IMR-90 (cell line): ENCODE measurements at regions not wholly inside any gene's neighbourhood (a gene's known extent, or its start where the extent isn't known, plus 50 kb on each side); places are given as distances from the start of the nearest gene placed in this dataset.
A peak's percentile ranks its signal among the peaks of the same experiment; 100 is the strongest.

ENCODE experiments used
- ATAC-seq: fragments of 200-7000 bp; cut with Tn5 transposase; 2 replicates; pipeline ENCODE4 v1.9.1; 2020; ENCODE audit warnings: low read depth, mild to moderate bottlenecking, moderate library complexity
- BruUV-seq: library from RNA; stranded (reverse); fragments of 400-500 nt; replicated peaks from 2 replicates; lab custom pipeline; 2021; lab: Mats Ljungman, UMichigan
- CTCF ChIA-PET: fragments of 300-600 bp; formaldehyde crosslinking; extraction: SDS; loops from one replicate; lab custom pipeline; 2021; ENCODE audit warnings: antibody characterized with exemption; lab: Yijun Ruan, JAX
- POLR2A ChIA-PET: fragments of 300-600 bp; sonication (Branson Sonifier 250); formaldehyde crosslinking; loops from one replicate; lab custom pipeline; 2022; ENCODE audit warnings: antibody characterized with exemption; ENCODE audit not compliant: unreplicated experiment; lab: Charles Lee
- DNase-seq: peaks from one replicate; pipeline ENCODE4 v3.0.0; 2013
- H2AFZ ChIP-seq: replicated peaks from 2 replicates; pipeline ENCODE3; 2013; ENCODE audit warnings: low read length, mild to moderate bottlenecking; ENCODE audit not compliant: poor library complexity
- H2AK5ac ChIP-seq: 2 replicates; pipeline ENCODE4 v1.6.1; 2013; ENCODE audit warnings: low read depth, low read length, inconsistent platforms
- H2AK9ac ChIP-seq: replicated peaks from 2 replicates; pipeline ENCODE3; 2013; ENCODE audit warnings: mild to moderate bottlenecking, low read depth, low read length, moderate library complexity; ENCODE audit not compliant: poor library complexity
- H2BK120ac ChIP-seq: 2 replicates; pipeline ENCODE4 v1.6.1; 2013; ENCODE audit warnings: low read depth, low read length, inconsistent platforms
- H2BK15ac ChIP-seq: 3 replicates; pipeline ENCODE4 v1.6.1; 2013; ENCODE audit warnings: low read depth, low read length, inconsistent platforms
- H2BK20ac ChIP-seq: 2 replicates; pipeline ENCODE4 v1.6.1; 2013; ENCODE audit warnings: low read depth, mild to moderate bottlenecking, inconsistent platforms, low read length, moderate library complexity
- H2BK5ac ChIP-seq: 2 replicates; pipeline ENCODE4 v1.6.1; 2013; ENCODE audit warnings: mild to moderate bottlenecking, low read depth, low read length, inconsistent platforms; ENCODE audit not compliant: poor library complexity, severe bottlenecking
- H3K14ac ChIP-seq: replicated peaks from 2 replicates; pipeline ENCODE4 v1.6.1; 2013; ENCODE audit warnings: low read depth, low read length, inconsistent platforms
- H3K18ac ChIP-seq: 2 replicates; pipeline ENCODE4 v1.6.1; 2013; ENCODE audit warnings: low read depth, low read length, control low read depth
- H3K23ac ChIP-seq: 2 replicates; pipeline ENCODE4 v1.6.1; 2013; ENCODE audit warnings: low read depth, low read length, inconsistent platforms
- H3K27ac ChIP-seq: 2 replicates; pipeline ENCODE4 v1.5.1; 2013; ENCODE audit warnings: mild to moderate bottlenecking, control low read depth, low read length; ENCODE audit not compliant: insufficient read depth
- H3K27me3 ChIP-seq: 2 replicates; pipeline ENCODE4 v1.6.1; 2013; ENCODE audit warnings: low read length; ENCODE audit not compliant: control insufficient read depth, insufficient read depth
- H3K36me3 ChIP-seq: 2 replicates; pipeline ENCODE4 v1.6.1; 2013; ENCODE audit warnings: low read length, mixed read lengths; ENCODE audit not compliant: control insufficient read depth, insufficient read depth
- H3K4ac ChIP-seq: 2 replicates; pipeline ENCODE4 v1.6.1; 2013; ENCODE audit warnings: low read depth, low read length, inconsistent platforms
- H3K4me1 ChIP-seq: 2 replicates; pipeline ENCODE4 v1.6.1; 2013; ENCODE audit warnings: low read length, mixed read lengths; ENCODE audit not compliant: control insufficient read depth, insufficient read depth
- H3K4me2 ChIP-seq: 2 replicates; pipeline ENCODE4 v1.6.1; 2013; ENCODE audit warnings: low read depth, mild to moderate bottlenecking, control low read depth, low read length, moderate library complexity
- H3K4me3 ChIP-seq: 2 replicates; pipeline ENCODE4 v1.5.1; 2013; ENCODE audit warnings: low read depth, mild to moderate bottlenecking, control low read depth, low read length, moderate library complexity; ENCODE audit not compliant: insufficient read depth
- H3K56ac ChIP-seq: 2 replicates; pipeline ENCODE4 v1.6.1; 2013; ENCODE audit warnings: low read length, inconsistent platforms; ENCODE audit not compliant: insufficient read depth; ENCODE audit errors: extremely low read depth
- H3K79me1 ChIP-seq, 2 experiments: 2 replicates each; pipeline ENCODE4 v1.6.1; 2013; ENCODE audit warnings: low read length in 2 of 2, inconsistent platforms in 1 of 2, low read depth in 1 of 2
- H3K9ac ChIP-seq: 2 replicates; pipeline ENCODE4 v1.6.1; 2013; ENCODE audit warnings: low read depth, low read length, control low read depth
- H3K9me1 ChIP-seq: 2 replicates; pipeline ENCODE4 v1.6.1; 2013; ENCODE audit warnings: low read length, inconsistent platforms; ENCODE audit not compliant: insufficient read depth
- H3K9me3 ChIP-seq: 2 replicates; pipeline ENCODE4 v1.6.1; 2013; ENCODE audit warnings: low read length; ENCODE audit not compliant: control insufficient read depth, insufficient read depth
- H4K20me1 ChIP-seq: 2 replicates; pipeline ENCODE4 v1.6.1; 2013; ENCODE audit warnings: low read length, inconsistent platforms; ENCODE audit not compliant: insufficient read depth
- H4K5ac ChIP-seq: 2 replicates; pipeline ENCODE4 v1.6.1; 2013; ENCODE audit warnings: mild to moderate bottlenecking, low read depth, low read length, control low read depth
- H4K8ac ChIP-seq, 2 experiments: 2 replicates each; pipeline ENCODE4 v1.6.1; 2013; ENCODE audit warnings: low read depth in 2 of 2, low read length in 2 of 2, control low read depth in 1 of 2, inconsistent platforms in 1 of 2
- H4K91ac ChIP-seq: 2 replicates; pipeline ENCODE4 v1.6.1; 2013; ENCODE audit warnings: low read depth, low read length, inconsistent platforms; ENCODE audit not compliant: insufficient read depth
- BHLHE40 ChIP-seq: fragments of 150-350 bp; IDR thresholded peaks from 2 replicates; pipeline ENCODE4 v1.6.1; 2016; ENCODE audit warnings: mild to moderate bottlenecking, low read depth, low read length
- CEBPB ChIP-seq: IDR thresholded peaks from 2 replicates; pipeline ENCODE4 v1.6.1; 2012; ENCODE audit warnings: low read depth, low read length, improper control_type of control experiment
- CHD1 ChIP-seq: IDR thresholded peaks from 2 replicates; pipeline ENCODE4 v1.6.1; 2012; ENCODE audit warnings: low read depth, low read length, improper control_type of control experiment
- FOS ChIP-seq: fragments of 150-350 bp; IDR thresholded peaks from 2 replicates; pipeline ENCODE4 v1.6.1; 2016; ENCODE audit warnings: low read depth, low read length
- MAFK ChIP-seq: IDR thresholded peaks from 2 replicates; pipeline ENCODE4 v1.6.1; 2012; ENCODE audit warnings: low read depth, low read length, improper control_type of control experiment
- MAZ ChIP-seq: IDR thresholded peaks from 2 replicates; pipeline ENCODE4 v1.6.1; 2012; ENCODE audit warnings: low read depth, mild to moderate bottlenecking, low read length, improper control_type of control experiment, moderate library complexity, borderline replicate concordance
- MXI1 ChIP-seq: IDR thresholded peaks from 2 replicates; pipeline ENCODE4 v1.6.1; 2012; ENCODE audit warnings: low read depth, mild to moderate bottlenecking, low read length, moderate library complexity, borderline replicate concordance
- NFE2L2 ChIP-seq: fragments of 150-350 bp; IDR thresholded peaks from 2 replicates; pipeline ENCODE4 v1.6.1; 2016; ENCODE audit warnings: low read depth, mild to moderate bottlenecking, low read length
- POLR2A ChIP-seq: IDR thresholded peaks from 2 replicates; pipeline ENCODE4 v1.6.1; 2012; ENCODE audit warnings: mild to moderate bottlenecking, low read depth, low read length
- RAD21 ChIP-seq: IDR thresholded peaks from 2 replicates; pipeline ENCODE4 v1.6.1; 2012; ENCODE audit warnings: low read length, improper control_type of control experiment
- RCOR1 ChIP-seq: IDR thresholded peaks from 2 replicates; pipeline ENCODE4 v1.6.1; 2012; ENCODE audit warnings: mild to moderate bottlenecking, low read length, improper control_type of control experiment; ENCODE audit not compliant: insufficient replicate concordance
- RFX5 ChIP-seq: IDR thresholded peaks from 2 replicates; pipeline ENCODE4 v1.8.0; 2012; ENCODE audit warnings: low read depth, mild to moderate bottlenecking, low read length, moderate library complexity
- SMC3 ChIP-seq: fragments of 150-350 bp; IDR thresholded peaks from 2 replicates; pipeline ENCODE4 v1.6.1; 2016; ENCODE audit warnings: low read depth, mild to moderate bottlenecking, antibody characterized with exemption, low read length, moderate library complexity
- WGBS, 2 experiments: methylation state at CpG; one replicate each; pipeline versions ENCODE4 v1.1.5 to v1.1.7; 2013; ENCODE audit warnings: missing lambda C conversion rate in 2 of 2; ENCODE audit not compliant: insufficient read length in 1 of 2; ENCODE audit errors: extremely low coverage in 2 of 2; 5-methylcytosine and 5-hydroxymethylcytosine counted together
- dilution Hi-C: fragments of 300-500 bp; cut with HindIII; formaldehyde crosslinking; loops from one replicate; pipeline ENCODE4 v1.14.3; 2018; ENCODE audit warnings: low sequenced_read_pairs; ENCODE audit not compliant: unreplicated experiment
- in situ Hi-C: fragments of 300-500 bp; cut with MboI; formaldehyde crosslinking; loops from 3 replicates; pipeline ENCODE4 v1.14.3; 2019; ENCODE audit warnings: low sequenced_read_pairs, inconsistent platforms, mixed read lengths
- intact Hi-C: fragments of 100-400 bp; cut with micrococcal nuclease; formaldehyde crosslinking; loops from 2 replicates; pipeline ENCODE4 v1.10.0; 2022
- TF ChIP-seq, protein P1 (sequence below): fragments of 150-350 bp; IDR thresholded peaks from 2 replicates; pipeline ENCODE4 v1.6.1; 2017; ENCODE audit warnings: mild to moderate bottlenecking, antibody characterized with exemption, low read length, low read depth
- TF ChIP-seq, protein P2 (sequence below): fragments of 150-350 bp; IDR thresholded peaks from 2 replicates; pipeline ENCODE4 v1.6.1; 2016; ENCODE audit warnings: low read depth, mild to moderate bottlenecking, low read length, moderate library complexity, borderline replicate concordance
- TF ChIP-seq, protein P3 (sequence below): conservative IDR thresholded peaks from 2 replicates; pipeline ENCODE4 v1.5.1; 2012; ENCODE audit warnings: mild to moderate bottlenecking, low read depth, low read length, improper control_type of control experiment

DNA sequence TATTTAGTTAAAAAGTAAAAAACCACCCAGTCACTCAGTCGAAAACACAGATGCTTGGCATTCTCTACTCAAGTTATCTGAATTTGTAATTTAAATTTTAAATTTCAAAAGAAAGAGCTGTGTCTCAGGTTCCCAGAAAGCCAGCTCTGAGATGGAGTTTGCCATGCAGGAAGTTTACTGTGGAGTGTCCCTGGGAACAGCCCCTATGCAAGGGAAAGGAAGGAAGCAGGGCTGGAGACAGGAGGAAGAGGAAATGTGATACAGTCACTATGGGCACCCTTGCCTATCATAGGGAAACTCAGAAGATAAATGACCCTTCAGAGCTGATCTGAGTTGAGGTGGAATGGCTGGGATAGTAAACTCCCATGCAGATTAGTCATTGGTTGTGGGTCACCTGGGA is 408.8 kb upstream of the ACTBL2 start:
- WGBS, 2 experiments = no CpG with 5 or more reads among the region's 1 CpG

More for the DNA sequence above, 408.8 kb upstream of the ACTBL2 start:
- ChIA-PET CTCF (no interaction called here), POLR2A (no interaction called here)
- H2BK5ac ChIP-seq = no peak overlapping the region
- H2AK9ac ChIP-seq = no peak overlapping the region
- H3K4ac ChIP-seq = no peak overlapping the region
- no peak overlapping the region for H3K23ac ChIP-seq
- peak overlapping the region; percentile 44; the same call in 1 of the 2 replicates for H3K14ac ChIP-seq
- H2BK15ac ChIP-seq = peak overlapping the region; percentile 76; the same call in 1 of the 3 replicates
- no peak overlapping the region for H2AFZ ChIP-seq
- peak overlapping the region; percentile 31 for H4K91ac ChIP-seq
- 0 out of 4 replicates have a peak overlapping the region, but pooled peaks of 1 of the 2 experiments have one; percentile 18 for H4K8ac ChIP-seq
- H3K79me1 ChIP-seq = no peaks in the 10 kb centered on the region
- no peaks in the 10 kb centered on the region for H3K36me3 ChIP-seq
- peak overlapping the region; percentile 58 for H2BK120ac ChIP-seq
- dilution Hi-C loops = no loop called here
- intact Hi-C loops = no loop called here
- H3K27me3 ChIP-seq = no peaks in the 10 kb centered on the region
- DNase-seq (no peak), ATAC-seq (no peak)
- no peaks in the 10 kb centered on the region for H4K20me1 ChIP-seq
- peak overlapping the region; percentile 38; the same call in 1 of the 2 replicates for H2BK20ac ChIP-seq
- H3K9ac ChIP-seq = no peak overlapping the region
- in situ Hi-C loops = loop anchor here (5.0 kb wide), 1 partner anchor 561 kb away; no protein-coding TSS in a partner anchor
- no peak overlapping the region for H3K4me2 ChIP-seq
- no peak overlapping the region for H3K27ac ChIP-seq
- H4K5ac ChIP-seq = no peak overlapping the region
- TF ChIP-seq SMC3 (no peak), FOS (no peak), CEBPB (no peak), POLR2A (no peak), BHLHE40 (no peak), MXI1 (no peak), MAFK (no peak), MAZ (no peak), NFE2L2 (no peak), RCOR1 (no peak), CHD1 (no peak), RAD21 (no peak), RFX5 (no peak)
- TF ChIP-seq, protein P1, sequence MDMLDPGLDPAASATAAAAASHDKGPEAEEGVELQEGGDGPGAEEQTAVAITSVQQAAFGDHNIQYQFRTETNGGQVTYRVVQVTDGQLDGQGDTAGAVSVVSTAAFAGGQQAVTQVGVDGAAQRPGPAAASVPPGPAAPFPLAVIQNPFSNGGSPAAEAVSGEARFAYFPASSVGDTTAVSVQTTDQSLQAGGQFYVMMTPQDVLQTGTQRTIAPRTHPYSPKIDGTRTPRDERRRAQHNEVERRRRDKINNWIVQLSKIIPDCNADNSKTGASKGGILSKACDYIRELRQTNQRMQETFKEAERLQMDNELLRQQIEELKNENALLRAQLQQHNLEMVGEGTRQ = no peak
- TF ChIP-seq, protein P2, sequence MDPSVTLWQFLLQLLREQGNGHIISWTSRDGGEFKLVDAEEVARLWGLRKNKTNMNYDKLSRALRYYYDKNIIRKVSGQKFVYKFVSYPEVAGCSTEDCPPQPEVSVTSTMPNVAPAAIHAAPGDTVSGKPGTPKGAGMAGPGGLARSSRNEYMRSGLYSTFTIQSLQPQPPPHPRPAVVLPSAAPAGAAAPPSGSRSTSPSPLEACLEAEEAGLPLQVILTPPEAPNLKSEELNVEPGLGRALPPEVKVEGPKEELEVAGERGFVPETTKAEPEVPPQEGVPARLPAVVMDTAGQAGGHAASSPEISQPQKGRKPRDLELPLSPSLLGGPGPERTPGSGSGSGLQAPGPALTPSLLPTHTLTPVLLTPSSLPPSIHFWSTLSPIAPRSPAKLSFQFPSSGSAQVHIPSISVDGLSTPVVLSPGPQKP = no peak
- TF ChIP-seq, protein P3, sequence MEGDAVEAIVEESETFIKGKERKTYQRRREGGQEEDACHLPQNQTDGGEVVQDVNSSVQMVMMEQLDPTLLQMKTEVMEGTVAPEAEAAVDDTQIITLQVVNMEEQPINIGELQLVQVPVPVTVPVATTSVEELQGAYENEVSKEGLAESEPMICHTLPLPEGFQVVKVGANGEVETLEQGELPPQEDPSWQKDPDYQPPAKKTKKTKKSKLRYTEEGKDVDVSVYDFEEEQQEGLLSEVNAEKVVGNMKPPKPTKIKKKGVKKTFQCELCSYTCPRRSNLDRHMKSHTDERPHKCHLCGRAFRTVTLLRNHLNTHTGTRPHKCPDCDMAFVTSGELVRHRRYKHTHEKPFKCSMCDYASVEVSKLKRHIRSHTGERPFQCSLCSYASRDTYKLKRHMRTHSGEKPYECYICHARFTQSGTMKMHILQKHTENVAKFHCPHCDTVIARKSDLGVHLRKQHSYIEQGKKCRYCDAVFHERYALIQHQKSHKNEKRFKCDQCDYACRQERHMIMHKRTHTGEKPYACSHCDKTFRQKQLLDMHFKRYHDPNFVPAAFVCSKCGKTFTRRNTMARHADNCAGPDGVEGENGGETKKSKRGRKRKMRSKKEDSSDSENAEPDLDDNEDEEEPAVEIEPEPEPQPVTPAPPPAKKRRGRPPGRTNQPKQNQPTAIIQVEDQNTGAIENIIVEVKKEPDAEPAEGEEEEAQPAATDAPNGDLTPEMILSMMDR = no peak
- BruUV-seq = no TSS peak
- H2AK5ac ChIP-seq = peak overlapping the region; percentile 36
- no peak overlapping the region for H3K56ac ChIP-seq
- H3K4me1 ChIP-seq = peaks cover 13% of the 10 kb centered on the region
- no peaks in the 10 kb centered on the region for H3K9me3 ChIP-seq
- no peak overlapping the region for H3K18ac ChIP-seq
- H3K9me1 ChIP-seq = peaks cover 8% of the 10 kb centered on the region
- H3K4me3 ChIP-seq = no peak overlapping the region
